ENCODE measurements at regions not wholly inside any gene's neighbourhood (a gene's known extent, or its start where the extent isn't known, plus 50 kb on each side); places are given as distances from the start of the nearest gene placed in this dataset.

GRCh38 chr20:54843865-54844264 is 368.5 kb downstream of the DOK5 start:
- Histone ChIP-seq H3K4me1 (no peaks in the 10 kb centered on the region), H3K4me3 (no peak overlapping the region), H3K9me3 (no peaks in the 10 kb centered on the region), H3K36me3 (no peaks in the 10 kb centered on the region), H3K27me3 (no peaks in the 10 kb centered on the region), H3K27ac (no peak overlapping the region)
- TF ChIP-seq EP300 (IDR thresholded peaks at IDR 0.05) (no peak), POLR2AphosphoS5 (IDR thresholded peaks at IDR 0.05) (no peak), CTCF (IDR thresholded peaks at IDR 0.05) (no peak), POLR2A (IDR thresholded peaks at IDR 0.05) (no peak)
- WGBS, 2 donors (ENCODE audit: low coverage in 1 of 2) = 53 to 68% methylated on average over 4 to 5 of the region's 5 CpGs
- ATAC-seq = no peak

- TF ChIP-seq POLR2A (IDR thresholded peaks at IDR 0.05) (no peak), CTCF (IDR thresholded peaks at IDR 0.05) (no peak), POLR2AphosphoS5 (IDR thresholded peaks at IDR 0.05) (no peak)
- 75 to 100% methylated on average over 1 of the region's 1 CpG for WGBS, 2 donors (ENCODE audit: low coverage in 1 of 2)
- no peaks in the 10 kb centered on the region for H3K9me3 ChIP-seq
These were observed 368.0 kb downstream of the DOK5 start for GRCh38 chr20:54843431-54843830.

GRCh38 chr20:54839224-54839623 is 363.8 kb downstream of the DOK5 start:
- no peak for TF ChIP-seq CTCF (IDR thresholded peaks at IDR 0.05)
- TF ChIP-seq POLR2A (IDR thresholded peaks at IDR 0.05) = no peak
- TF ChIP-seq EP300 (IDR thresholded peaks at IDR 0.05) = no peak
- TF ChIP-seq POLR2AphosphoS5 (IDR thresholded peaks at IDR 0.05) = no peak
- WGBS, 2 donors (ENCODE audit: low coverage in 1 of 2) = 63 to 72% methylated on average over 6 of the region's 6 CpGs
- Histone ChIP-seq H3K4me1 (no peaks in the 10 kb centered on the region), H3K4me3 (no peak overlapping the region), H3K36me3 (no peaks in the 10 kb centered on the region), H3K27ac (no peak overlapping the region), H3K9me3 (no peaks in the 10 kb centered on the region), H3K27me3 (no peaks in the 10 kb centered on the region)
- no peak for ATAC-seq

More at GRCh38 chr20:54843431-54843830, 368.0 kb downstream of the DOK5 start:
- H3K4me3 ChIP-seq = no peak overlapping the region
- H3K27ac ChIP-seq = no peak overlapping the region
- H3K36me3 ChIP-seq = no peaks in the 10 kb centered on the region
- H3K4me1 ChIP-seq = no peaks in the 10 kb centered on the region
- H3K27me3 ChIP-seq = no peaks in the 10 kb centered on the region
- no peak for ATAC-seq

- H3K27ac ChIP-seq = no peak overlapping the region
- H3K9me3 ChIP-seq = no peaks in the 10 kb centered on the region
- H3K4me3 ChIP-seq = no peak overlapping the region
- TF ChIP-seq POLR2A (IDR thresholded peaks at IDR 0.05) (no peak), EP300 (IDR thresholded peaks at IDR 0.05) (no peak), POLR2AphosphoS5 (IDR thresholded peaks at IDR 0.05) (no peak)
- H3K27me3 ChIP-seq = peaks cover 6% of the 10 kb centered on the region
- no peak for ATAC-seq
- WGBS, 2 donors (ENCODE audit: low coverage in 1 of 2) = 27 to 48% methylated on average over 4 of the region's 4 CpGs
- H3K36me3 ChIP-seq = no peaks in the 10 kb centered on the region
- no peaks in the 10 kb centered on the region for H3K4me1 ChIP-seq
These were observed 361.8 kb downstream of the DOK5 start for GRCh38 chr20:54837226-54837625.

GRCh38 chr20:54822386-54822785 is 347.0 kb downstream of the DOK5 start:
- TF ChIP-seq POLR2A (IDR thresholded peaks at IDR 0.05) = no peak
- TF ChIP-seq POLR2AphosphoS5 (IDR thresholded peaks at IDR 0.05) = no peak
- TF ChIP-seq CTCF (IDR thresholded peaks at IDR 0.05) = no peak
- no peak for TF ChIP-seq EP300 (IDR thresholded peaks at IDR 0.05)
- WGBS, 2 donors (ENCODE audit: low coverage in 1 of 2) = 58 to 83% methylated on average over 2 of the region's 2 CpGs
- Histone ChIP-seq H3K4me3 (no peak overlapping the region), H3K27me3 (no peaks in the 10 kb centered on the region), H3K27ac (no peak overlapping the region), H3K9me3 (no peaks in the 10 kb centered on the region), H3K4me1 (no peaks in the 10 kb centered on the region), H3K36me3 (no peaks in the 10 kb centered on the region)
- ATAC-seq = no peak
